ENCODE measurements at regions not wholly inside any gene's neighbourhood (a gene's known extent, or its start where the extent isn't known, plus 50 kb on each side); places are given as distances from the start of the nearest gene placed in this dataset.
A peak's percentile ranks its signal among the peaks of the same experiment; 100 is the strongest.

GRCh38 chr9:108443019-108443633 lies 412.7 kb downstream of the ACTL7B start:
- no peaks in the 10 kb centered on the region for H3K36me3 ChIP-seq
- no peak for DNase-seq
- peak overlapping the region in 3 of 4 donors; percentile 26 to 66 (median 58) for H3K27ac ChIP-seq
- H3K9me3 ChIP-seq, result no peaks in the 10 kb centered on the region
- intact Hi-C loops (cut with DNase I; ENCODE audit: low total_unique reads), result no loop called here
- peaks cover 0 to 6% (median 2%) of the 10 kb centered on the region in 4 donors for H3K4me1 ChIP-seq
- H3K4me3 ChIP-seq, result no peak overlapping the region
- in situ Hi-C loops (cut with MboI; ENCODE audit: low pct_ligation_motif_present in 1 of 4, low pct_unique_long_range_greater_than_20kb in 1 of 4, low sequenced_read_pairs in 3 of 4), result loop anchor here in 1 of 4 donors (25.0 kb wide), 1 partner anchor 981 kb away; no protein-coding TSS in a partner anchor
- TF ChIP-seq CTCF (IDR thresholded peaks at IDR 0.05) (no peak), POLR2A (IDR thresholded peaks at IDR 0.05) (no peak), POLR2AphosphoS5 (IDR thresholded peaks at IDR 0.05) (no peak), EP300 (IDR thresholded peaks at IDR 0.05; ENCODE audit: low read depth) (no peak)
- WGBS, 2 donors (ENCODE audit: low coverage in 1 of 2), result 48 to 58% methylated on average over 5 to 6 of the region's 6 CpGs
- H3K27me3 ChIP-seq, result no peaks in the 10 kb centered on the region

GRCh38 chr9:108442627-108443018 lies 413.2 kb downstream of the ACTL7B start:
- no peaks in the 10 kb centered on the region for H3K36me3 ChIP-seq
- intact Hi-C loops (cut with DNase I; ENCODE audit: low total_unique reads) (no loop called here), in situ Hi-C loops (cut with MboI; ENCODE audit: low pct_ligation_motif_present in 1 of 4, low pct_unique_long_range_greater_than_20kb in 1 of 4, low sequenced_read_pairs in 3 of 4) (loop anchor here in 1 of 4 donors (25.0 kb wide), 1 partner anchor 980 kb away; no protein-coding TSS in a partner anchor)
- no peak overlapping the region for H3K4me3 ChIP-seq
- H3K4me1 ChIP-seq, result peaks cover 0 to 6% (median 2%) of the 10 kb centered on the region in 4 donors
- no peak for DNase-seq
- TF ChIP-seq EP300 (IDR thresholded peaks at IDR 0.05; ENCODE audit: low read depth) (no peak), CTCF (IDR thresholded peaks at IDR 0.05) (no peak), POLR2AphosphoS5 (IDR thresholded peaks at IDR 0.05) (no peak), POLR2A (IDR thresholded peaks at IDR 0.05) (no peak)
- WGBS, 2 donors (ENCODE audit: low coverage in 1 of 2), result 83 to 87% methylated on average over 3 of the region's 3 CpGs
- no peaks in the 10 kb centered on the region for H3K27me3 ChIP-seq
- H3K9me3 ChIP-seq, result no peaks in the 10 kb centered on the region
- no peak overlapping the region for H3K27ac ChIP-seq

GRCh38 chr9:108441726-108442125 lies 414.1 kb downstream of the ACTL7B start:
- peaks cover 0 to 6% (median 2%) of the 10 kb centered on the region in 4 donors for H3K4me1 ChIP-seq
- no peaks in the 10 kb centered on the region for H3K9me3 ChIP-seq
- no peak for DNase-seq
- H3K36me3 ChIP-seq, result no peaks in the 10 kb centered on the region
- no peak overlapping the region for H3K27ac ChIP-seq
- H3K27me3 ChIP-seq, result no peaks in the 10 kb centered on the region
- intact Hi-C loops (cut with DNase I; ENCODE audit: low total_unique reads) (no loop called here), in situ Hi-C loops (cut with MboI; ENCODE audit: low pct_ligation_motif_present in 1 of 4, low pct_unique_long_range_greater_than_20kb in 1 of 4, low sequenced_read_pairs in 3 of 4) (loop anchor here in 1 of 4 donors (25.0 kb wide), 1 partner anchor 979 kb away; no protein-coding TSS in a partner anchor)
- no peak for TF ChIP-seq POLR2A (IDR thresholded peaks at IDR 0.05)
- TF ChIP-seq EP300 (IDR thresholded peaks at IDR 0.05; ENCODE audit: low read depth), result no peak
- TF ChIP-seq POLR2AphosphoS5 (IDR thresholded peaks at IDR 0.05), result no peak
- no peak for TF ChIP-seq CTCF (IDR thresholded peaks at IDR 0.05)
- H3K4me3 ChIP-seq, result no peak overlapping the region

GRCh38 chr9:108441251-108441650 lies 414.5 kb downstream of the ACTL7B start:
- Histone ChIP-seq H3K9me3 (no peaks in the 10 kb centered on the region), H3K27ac (no peak overlapping the region), H3K27me3 (no peaks in the 10 kb centered on the region), H3K4me1 (peaks cover 0 to 6% (median 2%) of the 10 kb centered on the region in 4 donors), H3K4me3 (no peak overlapping the region), H3K36me3 (no peaks in the 10 kb centered on the region)
- 79 to 91% methylated on average over 3 of the region's 3 CpGs for WGBS, 2 donors (ENCODE audit: low coverage in 1 of 2)
- no peak for TF ChIP-seq CTCF (IDR thresholded peaks at IDR 0.05)
- no peak for TF ChIP-seq POLR2AphosphoS5 (IDR thresholded peaks at IDR 0.05)
- no peak for TF ChIP-seq EP300 (IDR thresholded peaks at IDR 0.05; ENCODE audit: low read depth)
- no peak for TF ChIP-seq POLR2A (IDR thresholded peaks at IDR 0.05)
- DNase-seq, result no peak
- intact Hi-C loops (cut with DNase I; ENCODE audit: low total_unique reads) (no loop called here), in situ Hi-C loops (cut with MboI; ENCODE audit: low pct_ligation_motif_present in 1 of 4, low pct_unique_long_range_greater_than_20kb in 1 of 4, low sequenced_read_pairs in 3 of 4) (loop anchor here in 1 of 4 donors (25.0 kb wide), 1 partner anchor 979 kb away; no protein-coding TSS in a partner anchor)

Measured in transverse colon (tissue), 4 donors.